ENCODE measurements at regions not wholly inside any gene's neighbourhood (a gene's known extent, or its start where the extent isn't known, plus 50 kb on each side); places are given as distances from the start of the nearest gene placed in this dataset.

DNA sequence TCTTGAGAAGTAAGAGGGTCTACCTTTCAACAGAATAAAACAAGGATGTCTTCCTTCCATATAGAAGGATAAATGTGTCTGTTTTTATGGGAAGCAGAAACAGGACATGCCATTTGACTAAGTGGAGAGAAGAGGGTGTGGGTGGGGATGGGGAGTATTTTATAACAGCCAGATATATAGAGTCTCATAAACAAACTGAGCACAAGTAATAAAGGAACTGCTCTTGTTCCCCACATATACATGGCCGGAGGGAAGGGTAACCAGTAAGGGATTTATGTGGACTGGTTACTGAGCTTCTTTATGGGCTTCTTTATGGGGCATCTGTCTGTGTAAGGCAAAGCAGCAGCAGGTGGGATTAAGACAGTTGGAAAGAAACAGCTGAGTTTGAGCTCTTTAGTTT is 558.1 kb downstream of the REEP3 start:
- no peak for DNase-seq (ENCODE audit: low spot score)

DNA sequence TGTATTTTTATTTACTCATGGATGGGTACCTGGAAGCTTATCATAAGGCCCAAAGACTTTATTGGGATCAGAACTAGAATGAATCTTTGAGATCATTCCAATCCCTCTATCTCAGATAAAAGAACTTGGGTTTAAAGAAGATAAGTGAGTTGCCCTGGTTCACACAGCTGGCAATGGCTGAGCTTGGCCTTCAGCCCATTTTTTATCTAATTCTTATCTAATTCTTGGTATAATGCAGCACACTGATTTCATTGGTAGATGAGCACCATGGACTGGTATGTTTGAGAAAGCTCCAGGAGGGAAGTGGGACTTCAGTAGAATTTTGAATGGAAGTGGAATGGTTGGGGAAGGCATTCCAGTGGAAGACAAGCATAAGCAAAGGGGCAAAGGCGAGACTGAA is 558.9 kb downstream of the REEP3 start:
- no peak for DNase-seq (ENCODE audit: low spot score)

DNA sequence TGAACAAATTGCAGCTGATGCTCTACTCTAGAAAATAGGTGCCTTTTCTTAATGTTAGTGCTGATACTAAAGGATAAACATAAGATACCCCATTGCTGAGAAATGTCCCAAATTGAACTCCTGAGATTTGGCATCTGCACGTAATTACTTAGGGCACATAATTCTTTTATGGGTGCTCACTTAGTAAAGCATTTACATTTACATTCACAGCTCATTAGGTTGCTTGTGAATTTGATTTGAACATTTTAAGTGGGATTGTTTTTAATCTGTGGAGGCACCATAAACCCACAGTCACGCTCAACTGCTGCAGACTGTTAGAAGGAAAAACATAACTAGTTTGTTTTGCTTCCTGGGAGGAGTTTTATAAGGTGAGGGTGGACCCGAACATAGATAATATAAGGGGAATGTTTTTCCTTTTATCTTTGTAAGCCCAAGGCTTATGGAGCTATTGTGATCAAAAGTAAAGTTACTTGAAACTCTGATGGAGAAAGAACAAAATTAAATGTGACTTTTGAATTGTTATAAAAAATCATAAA is 560.8 kb downstream of the REEP3 start:
- no peak for DNase-seq (ENCODE audit: low spot score)

DNA sequence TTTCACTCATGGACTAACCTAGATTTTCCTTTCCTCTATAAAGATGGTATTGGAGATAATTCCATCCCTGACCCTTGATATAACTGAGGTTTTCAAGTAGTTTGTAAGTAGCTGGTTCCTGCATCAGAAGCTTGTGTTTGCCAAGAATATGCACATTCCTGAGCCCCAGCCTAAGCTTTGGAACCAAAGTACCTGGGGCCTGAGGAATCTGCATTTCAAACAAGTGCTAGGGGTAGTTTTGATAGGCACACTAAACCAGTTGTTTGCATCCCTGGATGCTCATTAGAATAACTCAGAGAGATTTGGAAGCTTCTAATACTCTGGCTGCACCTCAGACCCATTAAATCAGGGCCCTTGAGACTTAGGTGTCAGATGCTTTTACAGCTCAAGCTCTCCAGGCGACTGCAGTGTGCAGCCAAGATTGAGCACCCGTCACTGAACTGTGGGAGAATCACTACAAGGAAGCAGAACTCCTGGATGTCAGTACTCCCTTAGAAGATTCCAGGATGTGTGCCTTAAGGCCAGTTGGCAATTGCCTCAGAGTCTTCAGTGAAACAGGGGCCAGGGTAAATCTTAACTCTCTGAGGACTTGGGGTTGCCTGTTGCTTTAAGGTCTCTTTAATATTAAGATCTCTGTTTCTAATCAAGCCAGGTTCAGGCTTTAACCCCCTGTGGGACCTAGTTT is 565.0 kb downstream of the REEP3 start:
- DNase-seq (ENCODE audit: low spot score) = no peak

DNA sequence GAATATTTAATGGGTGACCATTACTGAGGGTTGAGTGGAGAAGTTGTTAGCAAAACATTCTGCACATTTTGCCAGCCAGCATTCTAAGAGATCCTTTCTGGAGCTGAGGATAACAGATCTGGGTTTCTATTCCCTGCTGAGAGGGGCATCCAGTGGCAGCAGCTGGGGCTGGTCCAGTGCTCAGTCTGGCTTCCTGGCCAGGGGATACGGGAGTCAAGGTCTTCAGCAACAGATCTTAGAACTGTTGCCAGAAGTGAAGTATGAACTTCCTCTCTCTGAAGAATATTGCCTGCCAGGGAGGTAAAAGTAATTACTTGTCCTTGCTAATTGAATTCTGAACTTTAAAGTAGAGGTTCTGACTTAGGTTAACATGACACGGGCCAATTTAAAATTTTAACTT is 568.4 kb downstream of the REEP3 start:
- no peak for DNase-seq (ENCODE audit: low spot score)

DNA sequence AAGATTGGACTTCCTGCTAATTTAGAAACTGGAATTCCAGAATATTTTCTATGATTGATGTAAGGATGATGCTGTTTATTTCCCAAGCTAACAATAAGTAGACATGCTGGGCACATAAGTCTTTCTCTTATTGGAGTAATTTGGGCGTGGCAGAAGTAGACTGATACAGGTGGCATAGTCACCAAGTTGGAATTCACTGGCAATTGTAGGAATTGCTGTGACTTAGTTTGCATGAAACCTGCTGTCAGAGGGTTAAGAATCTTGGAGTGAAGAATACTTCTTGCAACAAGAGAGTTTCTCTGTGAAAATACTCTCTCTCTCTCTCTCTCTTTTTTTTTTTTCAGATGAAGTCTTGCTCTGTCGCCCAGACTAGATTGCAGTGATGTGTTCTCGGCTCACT is 569.7 kb downstream of the REEP3 start:
- no peak for DNase-seq (ENCODE audit: low spot score)

DNA sequence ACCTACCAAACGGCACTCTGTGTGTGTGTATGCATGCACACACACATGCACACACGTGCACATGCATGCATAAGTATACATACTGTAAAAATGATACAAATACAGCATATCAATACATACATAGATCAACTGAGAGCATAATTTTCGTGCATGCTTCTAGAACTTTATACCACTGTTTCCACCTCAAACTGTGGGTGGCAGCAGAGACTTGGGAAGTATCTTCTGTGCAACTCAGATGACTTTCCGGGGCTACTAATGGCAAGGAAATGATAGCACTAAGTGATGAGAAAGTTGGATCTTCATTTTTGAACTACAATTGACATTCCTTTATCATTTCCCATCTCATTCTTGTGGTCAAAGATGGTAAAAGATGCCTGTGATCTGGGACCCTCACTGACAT is 570.7 kb downstream of the REEP3 start:
- no peak for DNase-seq (ENCODE audit: low spot score)

DNA sequence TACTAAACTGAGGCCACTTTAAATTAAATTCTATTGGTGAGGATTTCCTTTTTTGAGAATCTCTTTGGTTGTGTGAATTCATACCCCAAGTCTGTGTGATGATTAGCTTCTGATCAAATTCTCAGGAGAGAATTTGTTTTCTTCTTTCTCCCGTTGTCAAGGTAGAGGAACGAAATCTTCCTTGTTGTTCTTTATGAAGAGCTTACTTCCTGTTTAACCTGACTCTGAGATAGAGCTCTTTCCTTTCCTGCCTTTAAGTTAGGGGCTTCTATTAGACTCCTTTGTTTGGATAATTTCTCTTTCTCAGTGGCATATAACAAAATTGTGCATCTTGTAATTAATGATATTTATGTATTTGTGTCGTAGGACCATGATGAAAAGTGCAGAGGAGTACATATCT is 572.1 kb downstream of the REEP3 start:
- DNase-seq (ENCODE audit: low spot score) = no peak

DNA sequence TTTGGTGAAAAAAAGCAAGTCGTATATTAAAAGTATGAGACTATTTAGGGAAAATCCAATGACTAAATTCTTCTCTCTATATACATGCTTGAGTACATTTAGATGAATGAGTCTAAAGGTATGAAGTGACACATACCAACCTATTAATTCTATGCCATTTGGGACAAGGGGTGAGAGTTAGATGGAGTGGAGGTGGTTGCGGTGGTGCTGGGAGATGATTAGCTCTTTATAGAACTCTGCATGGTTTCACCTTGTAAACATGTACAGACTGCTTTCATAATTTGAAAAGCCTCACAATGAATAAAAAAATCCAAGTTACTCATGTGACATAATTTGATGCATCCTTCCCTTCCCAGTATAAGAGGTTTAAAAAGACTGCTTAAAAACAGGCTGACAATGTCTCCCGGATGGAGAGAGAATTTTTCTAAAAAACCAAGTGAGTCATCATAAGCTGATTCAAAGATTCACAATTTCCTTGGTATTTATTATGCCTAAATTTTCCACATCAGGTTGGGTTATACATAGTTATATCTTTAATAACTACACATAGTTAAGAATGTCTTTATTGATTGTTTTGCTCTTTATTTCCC is 572.8 kb downstream of the REEP3 start:
- DNase-seq (ENCODE audit: low spot score) = no peak

DNA sequence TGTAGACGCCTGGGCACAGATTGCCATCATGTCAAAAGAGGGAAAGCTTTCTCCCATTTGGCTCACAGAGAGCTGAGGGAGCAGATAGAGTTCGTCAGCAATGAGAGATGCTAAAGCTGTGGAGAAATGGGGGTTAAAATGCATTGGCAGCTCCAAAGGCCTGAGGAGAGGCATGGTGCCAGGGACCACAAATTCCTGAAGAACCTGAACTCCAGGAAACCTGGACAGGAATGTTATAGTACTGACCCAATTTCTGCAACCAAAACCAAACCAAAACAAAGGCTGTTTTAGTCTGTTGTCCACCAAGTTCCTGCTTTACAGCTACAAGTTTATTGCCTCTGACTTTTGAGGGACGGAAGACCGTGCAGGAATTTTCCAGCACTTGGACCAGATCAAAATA is 575.7 kb downstream of the REEP3 start:
- DNase-seq (ENCODE audit: low spot score) = no peak

DNA sequence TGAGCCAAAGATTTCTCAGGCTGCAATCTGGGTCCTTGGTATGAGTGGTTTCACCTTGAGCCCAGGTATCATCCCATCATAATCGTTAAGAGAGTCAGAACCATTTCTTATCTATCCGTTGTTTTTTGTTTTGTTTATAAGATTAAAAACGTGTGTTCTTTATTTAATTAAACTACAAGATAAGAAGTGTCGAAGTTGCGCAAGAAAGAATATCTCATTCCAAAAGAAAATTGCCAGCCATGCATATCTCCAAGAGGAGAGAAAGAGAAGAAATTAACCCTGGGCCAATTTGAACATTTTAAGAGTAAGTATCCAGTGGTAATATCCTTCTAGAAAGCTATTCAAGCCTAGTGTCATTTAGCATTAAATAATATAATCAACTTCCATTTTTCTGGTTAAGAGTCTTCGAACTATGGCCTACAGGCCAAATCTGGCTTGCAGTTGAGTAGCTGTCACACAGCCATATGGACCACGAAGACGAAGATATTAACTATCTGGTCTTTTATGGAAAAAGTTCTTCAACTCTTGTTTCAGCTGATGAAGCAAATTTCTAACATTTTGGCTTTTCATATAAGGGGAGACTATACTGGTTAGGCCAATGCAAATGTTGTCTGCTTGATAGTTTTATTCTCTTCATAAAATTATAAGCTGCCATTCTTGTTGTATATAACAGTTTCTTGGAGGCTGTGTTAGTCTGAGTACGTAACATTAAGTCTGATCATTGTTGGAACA is 576.4 kb downstream of the REEP3 start:
- DNase-seq (ENCODE audit: low spot score) = no peak

DNA sequence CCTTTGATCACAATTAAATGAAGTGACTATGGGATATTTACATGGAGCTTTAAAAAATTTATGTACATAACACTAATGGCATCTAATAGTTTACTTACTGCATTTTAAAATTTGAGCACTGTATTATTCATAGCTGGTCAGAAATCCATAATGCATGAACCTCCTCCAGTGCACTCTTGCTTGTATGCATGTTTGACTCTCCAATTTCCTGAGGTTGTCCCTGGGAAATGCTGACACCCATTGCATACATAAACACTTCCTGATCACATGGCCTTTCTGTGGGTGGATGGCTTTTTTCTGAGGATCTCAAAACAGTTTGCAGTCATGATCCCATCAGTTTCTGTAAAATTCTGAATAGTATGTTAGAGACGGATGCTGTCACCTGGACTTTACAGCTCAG is 577.8 kb downstream of the REEP3 start:
- no peak for DNase-seq (ENCODE audit: low spot score)

DNA sequence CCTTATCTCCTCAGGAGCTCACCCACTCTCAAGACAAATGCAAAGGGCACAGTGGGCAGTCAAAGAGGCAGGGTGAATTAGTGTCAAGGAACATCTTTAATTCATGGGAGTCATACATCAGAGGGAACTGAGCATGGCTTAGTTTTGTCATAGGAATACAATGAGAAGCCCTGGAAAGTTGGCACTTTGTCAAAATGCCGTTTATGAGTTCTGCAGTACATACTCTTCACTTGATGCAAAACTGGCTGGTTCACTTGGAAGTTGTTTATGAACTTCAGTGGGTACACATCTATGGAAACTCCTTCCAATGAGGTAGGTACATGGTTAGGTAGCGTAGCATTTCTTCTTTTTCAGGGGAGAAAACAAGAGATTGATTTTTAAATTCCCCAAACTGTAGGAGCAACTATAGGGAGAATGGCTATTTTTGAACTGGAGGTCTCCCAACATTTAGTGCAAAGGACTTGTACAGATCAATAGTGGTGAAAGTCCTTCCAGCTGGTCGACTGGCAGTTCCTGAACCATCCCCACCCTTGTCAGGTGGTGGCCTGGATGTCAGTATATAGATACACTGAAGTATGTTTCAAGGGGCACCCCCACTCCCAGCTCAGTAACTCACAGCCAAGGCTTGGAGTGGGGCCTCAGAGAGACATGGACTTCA is 580.5 kb downstream of the REEP3 start:
- no peak for DNase-seq (ENCODE audit: low spot score)

DNA sequence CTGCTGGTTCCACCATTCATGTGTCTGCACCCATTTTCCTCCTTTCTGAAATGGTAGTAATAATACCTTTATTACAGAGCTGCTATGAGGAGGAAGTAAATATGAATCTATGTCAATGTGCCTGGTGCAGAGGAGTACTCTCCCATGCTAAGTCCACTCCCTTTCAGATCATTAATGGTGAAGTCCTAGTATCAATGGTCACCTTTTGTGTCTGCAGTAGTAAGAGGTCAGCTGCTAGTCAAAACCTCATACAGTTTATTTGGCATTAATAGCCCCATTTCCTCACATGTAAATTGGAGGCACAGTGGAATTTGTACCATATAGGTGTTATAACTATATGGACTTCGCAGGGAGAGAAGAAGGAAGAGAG is 581.0 kb downstream of the REEP3 start:
- no peak for DNase-seq (ENCODE audit: low spot score)

DNA sequence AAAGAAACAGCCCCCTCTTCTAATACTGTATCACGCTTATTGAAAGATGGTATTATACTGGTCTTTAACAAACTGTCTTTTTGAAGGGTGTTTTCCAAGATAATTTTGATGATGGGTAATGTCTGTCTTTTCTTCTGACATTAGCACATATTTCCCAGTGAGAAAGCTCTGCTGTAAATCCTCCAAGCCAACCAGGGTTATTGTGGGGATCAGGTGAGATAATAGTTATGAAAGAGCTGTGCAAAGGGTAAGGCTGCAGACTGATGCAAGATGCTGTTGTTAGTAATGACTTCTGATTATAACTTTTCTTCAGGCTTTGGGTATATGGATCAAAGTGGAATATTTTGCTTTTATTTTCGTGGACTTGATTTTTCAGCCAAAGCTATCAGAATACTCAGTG is 581.7 kb downstream of the REEP3 start:
- no peak for DNase-seq (ENCODE audit: low spot score)

DNA sequence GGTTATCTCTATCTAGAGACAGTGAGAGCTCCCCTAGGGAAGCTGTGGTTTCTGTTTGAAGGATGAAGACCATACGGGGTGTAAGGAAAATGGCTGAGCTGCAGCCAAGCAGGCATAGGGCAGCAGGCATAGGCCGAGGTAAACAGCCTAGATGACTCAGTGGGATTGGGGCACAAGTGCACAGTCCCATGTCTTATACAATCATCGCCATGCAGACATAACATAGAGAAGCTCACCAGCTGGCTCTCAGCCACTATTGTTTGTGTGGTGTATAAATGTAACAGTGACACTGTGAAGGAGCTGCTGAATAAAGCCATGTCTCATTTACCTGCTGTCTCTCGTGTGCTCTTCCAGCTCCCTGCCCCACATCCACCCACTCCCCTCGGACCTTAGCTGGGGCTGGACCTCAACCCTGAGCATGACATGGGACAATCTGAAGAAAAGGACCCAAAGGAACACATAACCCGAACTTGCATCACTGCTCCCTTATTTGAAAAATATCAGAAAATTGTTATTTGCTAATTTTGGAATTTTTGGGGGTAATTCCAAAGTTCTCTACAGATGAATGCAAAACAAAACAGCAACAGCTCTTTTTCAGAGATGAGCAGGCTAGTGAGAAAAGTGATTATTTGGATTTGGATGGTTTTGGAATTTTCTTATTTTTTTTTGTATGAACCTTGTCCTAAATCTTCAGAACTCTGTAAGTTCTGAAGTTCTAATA is 582.7 kb downstream of the REEP3 start:
- DNase-seq (ENCODE audit: low spot score) = no peak

DNA sequence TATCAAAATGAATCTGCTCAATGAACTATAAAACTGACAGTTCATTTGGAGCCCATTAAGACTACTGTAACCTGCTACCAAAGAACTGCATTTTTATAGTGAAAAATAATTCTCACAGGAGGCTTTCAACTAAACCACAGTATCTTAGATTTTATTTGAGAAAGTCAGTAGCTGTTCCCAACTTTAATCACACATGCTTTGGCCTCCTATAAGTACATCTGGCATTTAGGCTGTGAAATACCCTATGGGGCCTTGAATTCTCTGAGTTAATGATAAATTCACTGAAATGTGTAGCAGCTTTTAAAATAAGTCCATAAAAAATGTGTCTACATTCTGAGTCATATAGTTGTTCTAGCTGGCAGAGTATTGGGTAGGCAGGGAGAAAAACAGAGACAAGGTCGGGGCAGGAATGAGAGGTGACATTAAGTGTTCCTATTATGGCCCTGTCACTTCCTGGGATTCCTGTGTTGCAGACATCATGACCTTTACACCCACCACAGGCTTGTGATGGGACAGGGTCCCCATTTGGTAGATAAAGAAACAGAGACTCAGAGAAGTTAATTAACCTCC is 588.8 kb downstream of the REEP3 start:
- DNase-seq (ENCODE audit: low spot score) = no peak

DNA sequence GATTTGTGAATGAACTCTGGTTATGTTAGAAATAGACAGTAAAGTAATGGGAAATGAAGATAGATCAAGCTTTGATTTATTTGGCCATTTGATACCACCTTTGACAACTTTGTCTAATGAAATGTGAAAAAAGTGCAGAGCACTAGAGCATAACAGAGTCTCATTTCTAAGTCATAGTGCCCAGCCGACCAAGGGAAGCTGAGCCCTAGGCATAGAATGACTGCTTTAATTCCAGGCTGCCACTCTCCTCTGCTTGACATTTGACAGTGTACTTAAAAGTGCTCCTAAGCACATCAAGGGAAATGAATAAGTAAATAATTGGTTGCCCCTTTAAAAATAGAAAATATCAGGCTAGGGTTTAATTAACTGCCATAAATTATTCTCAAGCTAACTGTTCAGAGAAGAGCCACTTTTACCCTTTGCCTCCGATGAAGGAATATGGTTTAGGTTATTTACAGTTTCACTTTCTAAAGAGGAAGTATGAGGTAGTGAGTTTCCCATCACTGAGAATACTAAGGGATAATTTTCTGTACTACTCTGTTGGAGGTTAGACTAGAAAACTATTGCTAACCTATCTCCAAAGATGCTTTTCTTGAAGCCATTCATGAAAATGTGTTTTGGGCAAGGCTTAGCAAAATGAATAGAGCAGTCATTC is 591.6 kb downstream of the REEP3 start:
- DNase-seq (ENCODE audit: low spot score) = no peak

DNA sequence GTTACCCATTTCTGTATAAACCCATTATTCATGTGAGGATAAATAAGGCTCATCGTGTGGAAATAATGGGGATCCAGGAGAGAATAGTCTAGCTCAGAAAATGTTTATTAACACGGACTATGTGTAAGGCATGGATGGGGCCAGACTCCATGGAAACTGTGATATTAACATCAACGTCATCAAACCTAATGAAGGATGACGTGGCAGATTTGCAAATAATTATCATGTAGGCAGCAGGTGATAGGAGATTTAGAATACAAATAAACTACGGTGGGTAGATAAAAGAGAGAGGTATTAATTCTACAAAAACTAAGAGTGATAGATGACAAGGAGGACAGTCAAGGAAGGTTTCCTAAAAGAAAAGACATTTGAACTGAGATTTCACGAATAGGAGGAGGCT is 592.2 kb downstream of the REEP3 start:
- no peak for DNase-seq (ENCODE audit: low spot score)

DNA sequence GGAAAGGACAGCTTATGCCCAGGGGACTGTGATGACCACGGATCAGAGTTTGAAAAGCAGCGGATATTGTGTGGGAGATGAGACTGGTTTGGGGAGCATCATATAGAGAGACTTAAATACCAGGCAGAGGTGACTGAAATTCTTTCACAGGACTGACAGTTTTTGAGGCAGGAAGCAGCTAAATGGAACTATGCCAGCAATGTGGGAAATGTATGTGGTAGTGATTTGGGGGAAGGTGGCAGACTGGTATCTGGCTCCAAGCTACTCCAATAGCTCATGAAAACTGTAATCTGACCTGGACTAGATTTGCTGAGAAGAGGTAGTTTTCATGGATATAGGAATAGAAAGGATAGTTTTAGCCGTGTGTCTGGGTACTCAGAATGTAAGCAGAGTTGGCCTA is 592.6 kb downstream of the REEP3 start:
- DNase-seq (ENCODE audit: low spot score) = no peak

DNA sequence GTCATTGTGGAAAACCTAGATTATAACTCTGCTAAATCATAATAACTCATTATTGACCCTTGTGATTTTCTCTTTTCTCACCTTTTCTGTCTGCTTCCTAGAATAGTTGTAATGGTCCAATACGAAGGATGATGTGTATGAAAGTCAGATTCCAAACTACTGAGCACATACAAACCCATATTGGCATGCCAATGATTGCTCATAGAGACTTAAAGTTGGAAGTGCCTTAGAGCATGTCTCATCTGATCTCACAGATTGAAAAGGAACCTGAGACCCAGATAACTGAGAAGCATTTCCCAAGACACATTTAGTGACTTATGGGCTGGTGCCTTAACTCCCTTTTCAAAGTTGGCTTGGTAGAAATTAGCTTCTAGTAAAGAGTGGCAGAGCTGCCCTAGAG is 594.3 kb downstream of the REEP3 start:
- DNase-seq (ENCODE audit: low spot score) = no peak
